GM12878 (cell line): ENCODE measurements at regions not wholly inside any gene's neighbourhood (a gene's known extent, or its start where the extent isn't known, plus 50 kb on each side); places are given as distances from the start of the nearest gene placed in this dataset.

ENCODE experiments used
- ETV6 ChIP-seq, 2 experiments: fragments of 450-650 bp in 1 of 2; IDR thresholded peaks in 1 of 2; conservative IDR thresholded peaks in 1 of 2; 2 replicates each; pipeline ENCODE4 v1.6.1; 2014; ENCODE audit warnings: antibody characterized with exemption in 1 of 2, borderline replicate concordance in 1 of 2, low read depth in 1 of 2, mild to moderate bottlenecking in 1 of 2, moderate library complexity in 1 of 2
- LARP7 ChIP-seq: fragments of 450-650 bp; IDR thresholded peaks from 2 replicates; pipeline ENCODE4 v1.6.1; 2017; ENCODE audit warnings: mild to moderate bottlenecking
- POLR2A ChIP-seq: IDR thresholded peaks from 2 replicates; pipeline ENCODE4 v1.6.1; 2011; ENCODE audit warnings: low read depth, mild to moderate bottlenecking, low read length
- TF ChIP-seq, protein P1 (sequence below), 3 experiments: IDR thresholded peaks in 2 of 3; conservative IDR thresholded peaks in 1 of 3; 2 replicates each; pipeline ENCODE4 v1.5.1; 2011; ENCODE audit warnings: low read depth in 3 of 3, low read length in 3 of 3, mild to moderate bottlenecking in 3 of 3, control low read depth in 2 of 3, moderate library complexity in 2 of 3, inconsistent platforms in 1 of 3, mixed read lengths in 1 of 3; ENCODE audit not compliant: control insufficient read depth in 2 of 3, insufficient read depth in 1 of 3; ENCODE audit errors: extremely low read depth in 1 of 3
- TF ChIP-seq, protein P2 (sequence below): fragments of 450-650 bp; IDR thresholded peaks from 2 replicates; pipeline ENCODE4 v1.6.1; 2017; ENCODE audit warnings: mild to moderate bottlenecking, low read depth, inconsistent platforms; ENCODE audit not compliant: poor library complexity, severe bottlenecking

GRCh38 chr2:122129399-122129798, 373.9 kb downstream of the TSN start:
- TF ChIP-seq, protein P1, sequence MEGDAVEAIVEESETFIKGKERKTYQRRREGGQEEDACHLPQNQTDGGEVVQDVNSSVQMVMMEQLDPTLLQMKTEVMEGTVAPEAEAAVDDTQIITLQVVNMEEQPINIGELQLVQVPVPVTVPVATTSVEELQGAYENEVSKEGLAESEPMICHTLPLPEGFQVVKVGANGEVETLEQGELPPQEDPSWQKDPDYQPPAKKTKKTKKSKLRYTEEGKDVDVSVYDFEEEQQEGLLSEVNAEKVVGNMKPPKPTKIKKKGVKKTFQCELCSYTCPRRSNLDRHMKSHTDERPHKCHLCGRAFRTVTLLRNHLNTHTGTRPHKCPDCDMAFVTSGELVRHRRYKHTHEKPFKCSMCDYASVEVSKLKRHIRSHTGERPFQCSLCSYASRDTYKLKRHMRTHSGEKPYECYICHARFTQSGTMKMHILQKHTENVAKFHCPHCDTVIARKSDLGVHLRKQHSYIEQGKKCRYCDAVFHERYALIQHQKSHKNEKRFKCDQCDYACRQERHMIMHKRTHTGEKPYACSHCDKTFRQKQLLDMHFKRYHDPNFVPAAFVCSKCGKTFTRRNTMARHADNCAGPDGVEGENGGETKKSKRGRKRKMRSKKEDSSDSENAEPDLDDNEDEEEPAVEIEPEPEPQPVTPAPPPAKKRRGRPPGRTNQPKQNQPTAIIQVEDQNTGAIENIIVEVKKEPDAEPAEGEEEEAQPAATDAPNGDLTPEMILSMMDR (IDR thresholded peaks at IDR 0.05 in 2 of 3, conservative IDR thresholded peaks at IDR 0.05 in 1 of 3; ENCODE audit: control insufficient read depth in 2 of 3, extremely low read depth in 1 of 3, insufficient read depth in 1 of 3, low read depth in 3 of 3, low read length in 3 of 3), result no peak
- TF ChIP-seq LARP7, result no peak
- TF ChIP-seq, protein P2, sequence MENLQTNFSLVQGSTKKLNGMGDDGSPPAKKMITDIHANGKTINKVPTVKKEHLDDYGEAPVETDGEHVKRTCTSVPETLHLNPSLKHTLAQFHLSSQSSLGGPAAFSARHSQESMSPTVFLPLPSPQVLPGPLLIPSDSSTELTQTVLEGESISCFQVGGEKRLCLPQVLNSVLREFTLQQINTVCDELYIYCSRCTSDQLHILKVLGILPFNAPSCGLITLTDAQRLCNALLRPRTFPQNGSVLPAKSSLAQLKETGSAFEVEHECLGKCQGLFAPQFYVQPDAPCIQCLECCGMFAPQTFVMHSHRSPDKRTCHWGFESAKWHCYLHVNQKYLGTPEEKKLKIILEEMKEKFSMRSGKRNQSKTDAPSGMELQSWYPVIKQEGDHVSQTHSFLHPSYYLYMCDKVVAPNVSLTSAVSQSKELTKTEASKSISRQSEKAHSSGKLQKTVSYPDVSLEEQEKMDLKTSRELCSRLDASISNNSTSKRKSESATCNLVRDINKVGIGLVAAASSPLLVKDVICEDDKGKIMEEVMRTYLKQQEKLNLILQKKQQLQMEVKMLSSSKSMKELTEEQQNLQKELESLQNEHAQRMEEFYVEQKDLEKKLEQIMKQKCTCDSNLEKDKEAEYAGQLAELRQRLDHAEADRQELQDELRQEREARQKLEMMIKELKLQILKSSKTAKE, result no peak
- TF ChIP-seq ETV6 (conservative IDR thresholded peaks at IDR 0.05 in 1 of 2, IDR thresholded peaks at IDR 0.05 in 1 of 2; ENCODE audit: borderline replicate concordance in 1 of 2, low read depth in 1 of 2), result no peak
- no peak for TF ChIP-seq POLR2A
